T-helper 1 cell (primary cell): ENCODE measurements at regions not wholly inside any gene's neighbourhood (a gene's known extent, or its start where the extent isn't known, plus 50 kb on each side); places are given as distances from the start of the nearest gene placed in this dataset.
"Not testable (repeated sequence)": the region's sequence is repeated elsewhere in the genome, so short reads cannot be mapped to it uniquely, and the experiment has no call there.

ENCODE experiments used
- DNase-seq, 5 donors: peaks; one replicate each; pipeline ENCODE4 v3.0.0-alpha.2; 2012 to 2020

GRCh38 chr5:56412601-56413379 is 179.7 kb upstream of the ANKRD55 start:
- peak in 1 of 5 donors; percentile 59 for DNase-seq

- no peak for DNase-seq
Observed at GRCh38 chr5:56410696-56411095, 177.6 kb upstream of the ANKRD55 start.

GRCh38 chr5:56409331-56410190 is 176.4 kb upstream of the ANKRD55 start:
- DNase-seq, result no peak

- DNase-seq, result no peak
Observed at GRCh38 chr5:56406838-56407237, 173.7 kb upstream of the ANKRD55 start.

- DNase-seq, result no peak
Observed at GRCh38 chr5:56406221-56406620, 173.1 kb upstream of the ANKRD55 start.

GRCh38 chr5:56405116-56405908 is 172.2 kb upstream of the ANKRD55 start:
- DNase-seq, result no peak

GRCh38 chr5:56402266-56403220 is 169.4 kb upstream of the ANKRD55 start:
- DNase-seq, result no peak

GRCh38 chr5:56397796-56398195 is 164.7 kb upstream of the ANKRD55 start:
- DNase-seq, result not testable (repeated sequence)

GRCh38 chr5:56396634-56397033 is 163.5 kb upstream of the ANKRD55 start:
- no peak for DNase-seq

GRCh38 chr5:56389261-56389660 is 156.1 kb upstream of the ANKRD55 start:
- DNase-seq, result no peak

- DNase-seq, result no peak
Observed at GRCh38 chr5:56388229-56388985, 155.3 kb upstream of the ANKRD55 start.

GRCh38 chr5:56386046-56386445 is 152.9 kb upstream of the ANKRD55 start:
- no peak for DNase-seq

- no peak for DNase-seq
Observed at GRCh38 chr5:56384186-56384585, 151.1 kb upstream of the ANKRD55 start.

GRCh38 chr5:56383761-56384160 is 150.6 kb upstream of the ANKRD55 start:
- no peak for DNase-seq

GRCh38 chr5:56382896-56383295 is 149.8 kb upstream of the ANKRD55 start:
- no peak for DNase-seq

GRCh38 chr5:56377573-56377972 is 144.4 kb upstream of the ANKRD55 start:
- no peak for DNase-seq

- no peak for DNase-seq
Observed at GRCh38 chr5:56376128-56376527, 143.0 kb upstream of the ANKRD55 start.

- no peak for DNase-seq
Observed at GRCh38 chr5:56375011-56375410, 141.9 kb upstream of the ANKRD55 start.

GRCh38 chr5:56372491-56372890 is 139.4 kb upstream of the ANKRD55 start:
- DNase-seq, result not testable (repeated sequence)

GRCh38 chr5:56369361-56369811 is 136.3 kb upstream of the ANKRD55 start:
- DNase-seq, result no peak

- DNase-seq, result no peak
Observed at GRCh38 chr5:56367748-56368147, 134.6 kb upstream of the ANKRD55 start.
